ENCODE measurements at regions not wholly inside any gene's neighbourhood (a gene's known extent, or its start where the extent isn't known, plus 50 kb on each side); places are given as distances from the start of the nearest gene placed in this dataset.

DNA sequence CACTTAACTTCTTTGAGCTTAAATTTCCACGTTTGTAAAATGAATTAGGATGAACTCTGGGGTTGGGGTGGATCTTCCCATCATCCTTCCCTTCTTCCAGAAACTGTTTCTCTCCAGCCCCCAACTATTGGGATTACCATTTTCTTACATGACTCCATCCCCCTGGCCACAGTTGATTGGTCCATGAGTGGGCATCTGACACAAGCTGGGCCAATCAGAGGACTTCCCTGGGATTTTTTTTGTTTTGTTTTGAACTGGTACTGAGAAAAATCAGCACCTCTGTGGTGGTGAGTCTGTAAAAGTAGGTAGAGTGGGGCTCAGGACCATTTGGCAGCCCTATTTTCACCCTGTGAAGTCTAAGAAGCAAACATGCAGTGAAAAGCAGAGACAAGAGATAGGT, 118.0 kb upstream of the SERTAD2 start:
- TF ChIP-seq, protein P1, sequence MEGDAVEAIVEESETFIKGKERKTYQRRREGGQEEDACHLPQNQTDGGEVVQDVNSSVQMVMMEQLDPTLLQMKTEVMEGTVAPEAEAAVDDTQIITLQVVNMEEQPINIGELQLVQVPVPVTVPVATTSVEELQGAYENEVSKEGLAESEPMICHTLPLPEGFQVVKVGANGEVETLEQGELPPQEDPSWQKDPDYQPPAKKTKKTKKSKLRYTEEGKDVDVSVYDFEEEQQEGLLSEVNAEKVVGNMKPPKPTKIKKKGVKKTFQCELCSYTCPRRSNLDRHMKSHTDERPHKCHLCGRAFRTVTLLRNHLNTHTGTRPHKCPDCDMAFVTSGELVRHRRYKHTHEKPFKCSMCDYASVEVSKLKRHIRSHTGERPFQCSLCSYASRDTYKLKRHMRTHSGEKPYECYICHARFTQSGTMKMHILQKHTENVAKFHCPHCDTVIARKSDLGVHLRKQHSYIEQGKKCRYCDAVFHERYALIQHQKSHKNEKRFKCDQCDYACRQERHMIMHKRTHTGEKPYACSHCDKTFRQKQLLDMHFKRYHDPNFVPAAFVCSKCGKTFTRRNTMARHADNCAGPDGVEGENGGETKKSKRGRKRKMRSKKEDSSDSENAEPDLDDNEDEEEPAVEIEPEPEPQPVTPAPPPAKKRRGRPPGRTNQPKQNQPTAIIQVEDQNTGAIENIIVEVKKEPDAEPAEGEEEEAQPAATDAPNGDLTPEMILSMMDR (IDR thresholded peaks at IDR 0.05) = no peak
- TF ChIP-seq POLR2A (IDR thresholded peaks at IDR 0.05) = no peak
